RWPE2 (cell line): ENCODE measurements at regions not wholly inside any gene's neighbourhood (a gene's known extent, or its start where the extent isn't known, plus 50 kb on each side); places are given as distances from the start of the nearest gene placed in this dataset.

Experiments
- ATAC-seq: fragments of 200-7000 bp; cut with Tn5 transposase; 3 replicates; pipeline ENCODE4 v1.9.1; 2021; ENCODE audit warnings: low read depth
- DNase-seq: peaks from one replicate; pipeline ENCODE4 v3.0.0-alpha.2; 2020; ENCODE audit warnings: low spot score
- H3K27ac ChIP-seq: fragments of 450-650 bp; 2 replicates; pipeline ENCODE4 v1.5.1; 2017; ENCODE audit warnings: mild to moderate bottlenecking; ENCODE audit not compliant: poor library complexity, severe bottlenecking
- H3K27me3 ChIP-seq: fragments of 250-450 bp; sonication (Bioruptor Pico); 2 replicates; pipeline ENCODE4 v1.5.1; 2021; ENCODE audit warnings: mild to moderate bottlenecking, moderate library complexity; ENCODE audit not compliant: insufficient read depth, poor library complexity, severe bottlenecking
- H3K36me3 ChIP-seq: fragments of 250-450 bp; sonication (Bioruptor Pico); 2 replicates; pipeline ENCODE4 v1.5.1; 2020; ENCODE audit warnings: low read depth, mild to moderate bottlenecking, moderate library complexity
- H3K4me1 ChIP-seq: fragments of 250-450 bp; sonication (Bioruptor Pico); 2 replicates; pipeline ENCODE4 v1.5.1; 2021; ENCODE audit warnings: mild to moderate bottlenecking, moderate library complexity; ENCODE audit not compliant: insufficient read depth, poor library complexity, severe bottlenecking
- H3K4me3 ChIP-seq: fragments of 250-450 bp; sonication (Bioruptor Pico); 2 replicates; pipeline ENCODE4 v1.5.1; 2021; ENCODE audit warnings: mild to moderate bottlenecking, moderate library complexity; ENCODE audit not compliant: severe bottlenecking
- H3K9me3 ChIP-seq: fragments of 250-450 bp; sonication (Bioruptor Pico); 2 replicates; pipeline ENCODE4 v1.5.1; 2021; ENCODE audit warnings: mild to moderate bottlenecking, moderate library complexity; ENCODE audit not compliant: severe bottlenecking
- TF ChIP-seq, protein P1 (sequence below): fragments of 450-650 bp; IDR thresholded peaks from one replicate; pipeline ENCODE4 v1.5.1; 2017; ENCODE audit warnings: mild to moderate bottlenecking, moderate library complexity; ENCODE audit not compliant: poor library complexity, severe bottlenecking

DNA sequence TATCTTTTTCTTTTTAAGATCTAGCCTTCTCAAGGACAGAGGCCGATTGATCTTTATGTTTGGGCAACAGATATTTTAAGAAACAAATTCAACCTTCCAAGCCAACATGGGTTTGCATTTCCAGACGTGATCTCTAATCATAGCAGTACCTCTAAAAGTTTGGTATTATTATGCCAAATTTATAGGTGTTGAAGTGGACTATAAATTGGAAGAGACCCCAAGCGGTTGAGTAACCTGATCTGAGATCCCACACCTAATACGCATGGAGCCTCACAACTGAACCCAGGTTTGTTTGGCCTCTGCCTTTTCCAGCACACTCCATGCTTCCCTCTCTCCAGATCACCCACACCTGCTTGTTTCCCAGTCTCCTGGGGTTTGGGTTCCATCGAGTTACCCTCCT lies 116.5 kb downstream of the DDX1 start:
- DNase-seq (no peak), ATAC-seq (no peak)
- Histone ChIP-seq H3K4me3 (no peak overlapping the region), H3K27me3 (no peaks in the 10 kb centered on the region), H3K27ac (no peak overlapping the region), H3K9me3 (no peaks in the 10 kb centered on the region), H3K4me1 (no peaks in the 10 kb centered on the region), H3K36me3 (no peaks in the 10 kb centered on the region)
- TF ChIP-seq, protein P1, sequence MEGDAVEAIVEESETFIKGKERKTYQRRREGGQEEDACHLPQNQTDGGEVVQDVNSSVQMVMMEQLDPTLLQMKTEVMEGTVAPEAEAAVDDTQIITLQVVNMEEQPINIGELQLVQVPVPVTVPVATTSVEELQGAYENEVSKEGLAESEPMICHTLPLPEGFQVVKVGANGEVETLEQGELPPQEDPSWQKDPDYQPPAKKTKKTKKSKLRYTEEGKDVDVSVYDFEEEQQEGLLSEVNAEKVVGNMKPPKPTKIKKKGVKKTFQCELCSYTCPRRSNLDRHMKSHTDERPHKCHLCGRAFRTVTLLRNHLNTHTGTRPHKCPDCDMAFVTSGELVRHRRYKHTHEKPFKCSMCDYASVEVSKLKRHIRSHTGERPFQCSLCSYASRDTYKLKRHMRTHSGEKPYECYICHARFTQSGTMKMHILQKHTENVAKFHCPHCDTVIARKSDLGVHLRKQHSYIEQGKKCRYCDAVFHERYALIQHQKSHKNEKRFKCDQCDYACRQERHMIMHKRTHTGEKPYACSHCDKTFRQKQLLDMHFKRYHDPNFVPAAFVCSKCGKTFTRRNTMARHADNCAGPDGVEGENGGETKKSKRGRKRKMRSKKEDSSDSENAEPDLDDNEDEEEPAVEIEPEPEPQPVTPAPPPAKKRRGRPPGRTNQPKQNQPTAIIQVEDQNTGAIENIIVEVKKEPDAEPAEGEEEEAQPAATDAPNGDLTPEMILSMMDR, result no peak

DNA sequence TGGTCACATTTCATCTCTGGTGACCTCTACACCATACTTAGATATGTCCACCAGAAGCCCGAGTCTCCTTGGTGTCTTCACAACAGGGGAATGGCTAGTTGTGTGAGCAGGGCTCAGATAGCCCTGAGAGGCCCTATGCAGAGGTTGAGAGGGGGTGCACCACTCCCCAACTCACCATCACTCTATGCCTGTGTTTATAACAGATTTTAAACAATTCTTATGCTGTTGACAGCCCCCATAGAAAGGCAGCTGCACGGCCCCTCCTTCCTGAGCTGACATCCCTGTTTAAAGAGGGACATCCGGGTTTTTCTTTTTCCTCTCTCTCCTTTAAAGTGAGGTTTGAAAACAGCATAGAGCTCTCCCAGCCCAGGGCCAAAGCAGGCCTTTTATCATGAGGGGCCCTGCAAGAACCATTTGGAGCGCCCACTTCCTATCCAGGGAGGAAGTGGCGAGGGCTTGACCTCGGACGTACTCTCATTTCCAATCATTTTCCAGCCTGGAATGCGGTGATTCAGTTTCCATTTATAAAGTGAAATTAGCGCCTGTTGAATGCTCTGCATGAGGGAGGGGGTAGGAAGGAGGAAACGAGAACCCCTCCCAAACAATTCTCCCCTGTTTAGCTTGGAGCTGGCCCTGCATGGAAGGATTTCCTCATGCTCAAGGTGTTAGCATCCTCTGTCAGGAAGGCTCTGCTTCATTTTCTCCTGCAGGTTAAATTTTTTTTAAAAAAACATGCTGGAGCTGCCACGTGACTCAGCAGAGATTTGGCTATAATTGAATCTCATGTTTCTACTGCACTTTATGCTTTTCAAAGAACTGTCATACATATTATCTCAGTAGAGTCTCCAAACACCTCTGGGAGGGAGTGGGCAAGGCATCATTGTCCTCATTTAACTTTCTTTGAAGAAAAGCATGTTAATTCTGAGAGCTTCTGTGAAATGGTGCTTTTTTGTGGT lies 117.5 kb downstream of the DDX1 start:
- no peak for ATAC-seq
- no peaks in the 10 kb centered on the region for H3K27me3 ChIP-seq
- no peak for DNase-seq
- no peaks in the 10 kb centered on the region for H3K9me3 ChIP-seq
- TF ChIP-seq, protein P1, result no peak
- H3K4me1 ChIP-seq, result no peaks in the 10 kb centered on the region
- no peak overlapping the region for H3K27ac ChIP-seq
- H3K4me3 ChIP-seq, result no peak overlapping the region
- H3K36me3 ChIP-seq, result no peaks in the 10 kb centered on the region

DNA sequence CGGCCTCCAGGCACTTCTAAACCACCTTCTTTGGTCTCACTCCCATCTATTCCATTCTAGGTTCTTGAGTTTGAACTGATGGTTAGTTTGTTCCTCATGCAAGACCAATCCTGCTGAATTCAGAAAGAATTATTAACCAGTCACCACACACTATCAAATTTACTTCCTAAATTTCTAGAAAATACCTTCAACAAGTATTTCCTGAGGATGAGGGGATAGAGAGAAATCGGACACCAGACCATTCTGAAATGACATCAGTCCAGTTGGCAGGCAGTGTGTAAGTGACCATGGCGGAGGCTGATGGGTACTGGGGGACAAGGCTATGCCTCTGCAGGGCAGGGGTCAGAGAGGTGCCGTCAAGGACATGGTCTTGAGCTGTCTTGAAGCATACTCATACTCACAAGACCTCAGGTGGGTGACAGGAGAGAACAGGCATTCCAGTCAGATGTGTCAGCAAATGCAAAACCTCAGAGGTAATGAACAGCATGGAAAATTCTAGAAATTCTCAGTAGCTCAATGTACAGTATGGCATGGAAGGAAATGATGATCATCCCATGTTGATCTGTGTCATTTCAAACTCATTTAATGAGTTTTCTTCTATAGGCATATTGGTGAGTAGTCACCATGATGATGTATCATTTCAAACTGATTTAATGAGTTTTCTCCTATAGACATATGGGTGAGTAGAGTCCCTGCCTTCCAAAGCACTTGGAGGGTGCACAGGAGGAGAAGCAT lies 119.6 kb downstream of the DDX1 start:
- no peak overlapping the region for H3K27ac ChIP-seq
- ATAC-seq (peak; percentile 21; the same call in 1 of the 3 replicates), DNase-seq (no peak)
- no peak overlapping the region for H3K4me3 ChIP-seq
- no peaks in the 10 kb centered on the region for H3K36me3 ChIP-seq
- TF ChIP-seq, protein P1, result no peak
- no peaks in the 10 kb centered on the region for H3K27me3 ChIP-seq
- no peaks in the 10 kb centered on the region for H3K9me3 ChIP-seq
- H3K4me1 ChIP-seq, result peaks cover 5% of the 10 kb centered on the region

DNA sequence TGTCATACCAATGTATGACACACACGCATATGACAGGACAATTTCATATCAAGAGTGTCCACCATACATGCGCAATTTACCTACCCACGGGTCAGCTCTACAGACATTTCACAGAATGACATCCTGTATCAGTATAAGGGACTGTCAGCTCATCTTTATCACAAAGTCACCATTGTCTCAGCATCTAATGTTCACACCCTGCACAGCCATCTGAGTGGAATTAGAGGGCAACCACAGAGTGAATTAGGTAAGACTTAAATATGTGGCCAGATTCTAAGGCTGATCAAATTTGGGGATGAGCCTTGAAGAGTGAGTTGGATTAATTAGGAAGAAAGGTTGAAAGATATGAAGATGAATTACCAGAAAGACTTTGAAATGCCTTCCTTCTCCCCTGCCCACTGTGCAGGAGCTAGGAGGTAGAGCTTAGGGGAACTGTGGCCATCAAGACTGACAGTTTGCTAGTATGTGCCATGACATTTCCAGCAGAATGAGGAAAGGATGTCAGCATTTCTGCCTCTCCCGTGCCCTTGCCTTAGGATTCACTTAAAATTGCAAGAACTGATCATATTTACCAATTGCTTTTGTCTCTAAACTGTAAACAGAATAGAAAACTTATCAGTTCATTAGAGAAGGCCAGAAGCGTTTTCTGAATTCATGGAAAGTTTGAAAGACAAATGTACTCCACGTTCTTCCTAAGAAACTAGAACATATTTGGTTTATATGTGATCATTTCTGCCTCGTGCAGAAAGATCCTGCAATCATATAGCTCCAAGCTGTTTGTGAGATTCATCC lies 121.1 kb downstream of the DDX1 start:
- no peaks in the 10 kb centered on the region for H3K27me3 ChIP-seq
- H3K9me3 ChIP-seq, result no peaks in the 10 kb centered on the region
- TF ChIP-seq, protein P1, result no peak
- no peaks in the 10 kb centered on the region for H3K36me3 ChIP-seq
- DNase-seq, result no peak
- H3K4me3 ChIP-seq, result no peak overlapping the region
- H3K27ac ChIP-seq, result no peak overlapping the region
- ATAC-seq, result no peak
- H3K4me1 ChIP-seq, result peaks cover 5% of the 10 kb centered on the region
